ENCODE measurements at regions not wholly inside any gene's neighbourhood (a gene's known extent, or its start where the extent isn't known, plus 50 kb on each side); places are given as distances from the start of the nearest gene placed in this dataset.

GRCh38 chr1:62962014-62962812, 178.3 kb downstream of the ATG4C start:
- no peak for TF ChIP-seq CTCF (IDR thresholded peaks at IDR 0.05)
- TF ChIP-seq EP300 (IDR thresholded peaks at IDR 0.05), result no peak
- TF ChIP-seq POLR2A (IDR thresholded peaks at IDR 0.05), result no peak
